ENCODE measurements at regions not wholly inside any gene's neighbourhood (a gene's known extent, or its start where the extent isn't known, plus 50 kb on each side); places are given as distances from the start of the nearest gene placed in this dataset.

DNA sequence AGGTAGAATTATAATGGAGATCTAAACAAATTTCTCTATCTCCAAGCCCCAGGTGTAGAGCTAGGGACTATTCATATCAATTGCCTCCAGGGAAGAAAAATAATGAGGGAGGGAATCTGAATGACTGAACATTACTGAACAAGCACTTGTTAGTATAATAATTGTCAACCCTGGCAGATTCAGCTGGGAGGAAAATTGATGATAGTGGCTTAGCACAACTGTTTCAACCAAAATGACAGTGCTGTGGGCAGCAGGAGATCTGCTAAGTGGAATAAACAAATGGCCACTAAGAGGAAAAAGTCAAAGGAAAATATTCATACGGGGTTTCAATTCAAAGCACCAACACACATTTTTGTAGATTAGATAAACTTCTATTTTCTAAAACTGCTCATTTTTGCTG lies 294.9 kb upstream of the ZNF385D start:
- no peak for DNase-seq (ENCODE audit: low spot score)
- Histone ChIP-seq H3K27ac (no peak overlapping the region), H3K4me3 (no peak overlapping the region)
- no peak for TF ChIP-seq CTCF (IDR thresholded peaks at IDR 0.05)

- Histone ChIP-seq H3K4me3 (no peak overlapping the region), H3K27ac (no peak overlapping the region)
- no peak for TF ChIP-seq CTCF (IDR thresholded peaks at IDR 0.05)
- DNase-seq (ENCODE audit: low spot score) = no peak
Observed at GRCh38 chr3:22063500-22063899, 312.5 kb upstream of the ZNF385D start.

- DNase-seq (ENCODE audit: low spot score) = no peak
- no peak for TF ChIP-seq CTCF (IDR thresholded peaks at IDR 0.05)
- no peak overlapping the region for H3K27ac ChIP-seq
- H3K4me3 ChIP-seq = no peak overlapping the region
Observed at GRCh38 chr3:22068619-22069018, 317.6 kb upstream of the ZNF385D start.

DNA sequence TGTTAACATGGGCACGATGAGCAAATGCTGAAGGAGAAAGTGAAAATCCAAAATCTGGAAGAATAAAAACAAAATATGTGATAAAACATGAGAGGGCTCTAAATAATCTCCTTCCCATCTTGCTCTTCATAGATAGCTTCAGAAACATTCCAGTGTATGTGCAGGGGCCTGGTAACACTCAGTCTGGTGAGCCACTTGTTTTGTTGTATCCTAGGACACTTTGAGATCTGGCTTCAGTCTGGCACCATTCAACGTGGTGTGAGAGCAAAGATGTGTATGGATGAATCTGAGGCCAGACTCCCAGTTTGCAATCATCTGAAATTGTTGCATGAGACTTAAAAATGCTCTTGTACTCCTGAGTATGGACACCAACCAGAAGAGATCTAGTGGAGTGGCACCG lies 337.2 kb upstream of the ZNF385D start:
- DNase-seq (ENCODE audit: low spot score) = no peak
- Histone ChIP-seq H3K27ac (no peak overlapping the region), H3K4me3 (no peak overlapping the region)
- no peak for TF ChIP-seq CTCF (IDR thresholded peaks at IDR 0.05)

GRCh38 chr3:22089284-22089683 lies 338.3 kb upstream of the ZNF385D start:
- TF ChIP-seq CTCF (IDR thresholded peaks at IDR 0.05) = no peak

GRCh38 chr3:22091329-22091728 lies 340.3 kb upstream of the ZNF385D start:
- no peak for TF ChIP-seq CTCF (IDR thresholded peaks at IDR 0.05)
- no peak overlapping the region for H3K4me3 ChIP-seq
- no peak overlapping the region for H3K27ac ChIP-seq
- DNase-seq (ENCODE audit: low spot score) = no peak

More at GRCh38 chr3:22089284-22089683, 338.3 kb upstream of the ZNF385D start:
- Histone ChIP-seq H3K27ac (no peak overlapping the region), H3K4me3 (no peak overlapping the region)
- no peak for DNase-seq (ENCODE audit: low spot score)

GRCh38 chr3:22098021-22098420 lies 347.0 kb upstream of the ZNF385D start:
- H3K4me3 ChIP-seq = no peak overlapping the region
- no peak overlapping the region for H3K27ac ChIP-seq
- no peak for TF ChIP-seq CTCF (IDR thresholded peaks at IDR 0.05)
- no peak for DNase-seq (ENCODE audit: low spot score)
